T-cell (primary cell): ENCODE measurements at regions not wholly inside any gene's neighbourhood (a gene's known extent, or its start where the extent isn't known, plus 50 kb on each side); places are given as distances from the start of the nearest gene placed in this dataset.
A peak's percentile ranks its signal among the peaks of the same experiment; 100 is the strongest.
"Not testable (repeated sequence)": the region's sequence is repeated elsewhere in the genome, so short reads cannot be mapped to it uniquely, and the experiment has no call there.

Experiments
- ATAC-seq, 4 experiments: fragments of 200-7000 bp in 3 of 4; fragments of 150-1000 bp in 1 of 4; cut with Tn5 transposase; replicated peaks in 1 of 4; 1 replicate in 3 of 4; 2 replicates in 1 of 4; pipeline ENCODE4 v1.10.0; 2021; ENCODE audit warnings: moderate library complexity in 3 of 4, mild to moderate bottlenecking in 2 of 4, moderate number of reproducible peaks in 1 of 4
- CTCF ChIA-PET, 2 donors: fragments of 300-600 bp; sonication (Branson Sonifier 250); formaldehyde crosslinking; loops; one replicate each; lab custom pipeline; 2022; ENCODE audit warnings: antibody characterized with exemption in 2 of 2; lab: Charles Lee
- POLR2A ChIA-PET, 2 donors: fragments of 300-600 bp; sonication (Branson Sonifier 250); formaldehyde crosslinking; loops; one replicate each; lab custom pipeline; 2022; ENCODE audit warnings: antibody characterized with exemption in 2 of 2; lab: Charles Lee
- DNase-seq, 35 experiments: peaks; one replicate each; pipeline versions ENCODE4 v3.0.0 to v3.0.0-alpha.2; 2013 to 2023
- H3K27ac ChIP-seq: one replicate; pipeline ENCODE4 v1.5.1; 2013; ENCODE audit warnings: low read length
- H3K27me3 ChIP-seq, 2 experiments: replicated peaks in 1 of 2; 1 replicate in 1 of 2; 2 replicates in 1 of 2; pipeline versions ENCODE4 v1.6.1 to v1.7.0; 2013; ENCODE audit warnings: low read length in 1 of 2, mixed read lengths in 1 of 2; ENCODE audit not compliant: control insufficient read depth in 2 of 2, insufficient read depth in 2 of 2; ENCODE audit errors: extremely low read depth in 1 of 2
- H3K36me3 ChIP-seq, 2 donors: 1 replicate in 1 of 2; 2 replicates in 1 of 2; pipeline versions ENCODE4 v1.6.1 to v1.7.0; 2013; ENCODE audit warnings: low read length in 1 of 2; ENCODE audit not compliant: control insufficient read depth in 2 of 2, insufficient read depth in 1 of 2; ENCODE audit errors: extremely low read depth in 1 of 2
- H3K4me1 ChIP-seq, 2 experiments: 1 replicate in 1 of 2; 2 replicates in 1 of 2; pipeline versions ENCODE4 v1.6.1 to v1.7.0; 2013; ENCODE audit warnings: low read length in 2 of 2, mixed read lengths in 1 of 2; ENCODE audit not compliant: insufficient read depth in 2 of 2, control insufficient read depth in 1 of 2; ENCODE audit errors: extremely low read depth in 1 of 2
- H3K4me3 ChIP-seq, 2 donors: 1 replicate in 1 of 2; 2 replicates in 1 of 2; pipeline versions ENCODE4 v1.5.1 to v1.7.0; 2013; ENCODE audit warnings: mild to moderate bottlenecking in 2 of 2, low read length in 1 of 2, moderate library complexity in 1 of 2; ENCODE audit not compliant: control insufficient read depth in 1 of 2; ENCODE audit errors: extremely low read depth in 1 of 2
- H3K9me3 ChIP-seq: 2 replicates; pipeline ENCODE4 v1.7.0; 2013
- H3K27ac Mint-ChIP-seq, 2 donors: one replicate each; pipeline ENCODE4 v1.8.0; 2020 to 2021; ENCODE audit warnings: mild to moderate bottlenecking in 2 of 2, mixed read lengths in 2 of 2
- H3K27me3 Mint-ChIP-seq, 2 donors: one replicate each; pipeline ENCODE4 v1.8.0; 2021 to 2022; ENCODE audit warnings: mixed read lengths in 2 of 2
- H3K36me3 Mint-ChIP-seq: one replicate; pipeline ENCODE4 v1.8.0; 2021; ENCODE audit warnings: mixed read lengths
- H3K4me1 Mint-ChIP-seq, 3 donors: one replicate each; pipeline ENCODE4 v1.8.0; 2020 to 2022; ENCODE audit warnings: mixed read lengths in 3 of 3, mild to moderate bottlenecking in 1 of 3
- H3K4me3 Mint-ChIP-seq, 3 donors: one replicate each; pipeline ENCODE4 v1.8.0; 2020 to 2022; ENCODE audit warnings: mild to moderate bottlenecking in 3 of 3, mixed read lengths in 3 of 3, moderate library complexity in 3 of 3
- H3K9me3 Mint-ChIP-seq, 3 donors: one replicate each; pipeline ENCODE4 v1.8.0; 2020 to 2022; ENCODE audit warnings: mixed read lengths in 3 of 3
- WGBS: methylation state at CpG from one replicate; pipeline ENCODE4 v1.1.5; 2013; ENCODE audit warnings: missing lambda C conversion rate; ENCODE audit not compliant: insufficient coverage; 5-methylcytosine and 5-hydroxymethylcytosine counted together

DNA sequence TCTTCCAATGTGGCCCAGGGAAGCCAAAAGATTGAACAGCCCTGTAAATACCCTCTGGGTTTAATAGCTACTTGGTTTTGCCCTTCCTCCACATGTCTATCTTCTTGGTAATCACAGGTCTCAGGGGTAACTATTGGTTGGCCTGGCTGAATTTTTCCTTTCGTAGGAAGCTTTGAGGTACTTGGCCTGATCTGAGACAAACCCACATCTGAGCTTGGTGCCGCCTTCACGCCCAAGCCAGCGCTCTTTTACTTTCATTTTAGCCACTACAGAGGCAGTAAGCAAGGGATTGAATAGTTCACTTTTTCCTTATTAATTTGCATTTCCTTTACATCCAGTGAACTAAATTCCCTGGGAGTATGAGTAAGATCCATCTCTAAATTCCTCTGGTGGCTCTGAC is 397.6 kb upstream of the USP9Y start:
- Histone ChIP-seq H3K9me3 (no peaks in the 10 kb centered on the region), H3K4me1 (no peaks in the 10 kb centered on the region), H3K36me3 (no peaks in the 10 kb centered on the region), H3K27me3 (no peaks in the 10 kb centered on the region), H3K27ac (no peak overlapping the region), H3K4me3 (peak overlapping the region in 1 of 2 donors; percentile 7)
- WGBS = no CpG with 5 or more reads among the region's 4 CpGs
- Mint-ChIP-seq H3K4me1 (peaks cover 0 to 9% (median 0%) of the 10 kb centered on the region in 3 donors), H3K27me3 (no peaks in the 10 kb centered on the region), H3K36me3 (no peaks in the 10 kb centered on the region), H3K9me3 (peaks cover 0 to 7% (median 0%) of the 10 kb centered on the region in 3 donors), H3K27ac (peak overlapping the region in 1 of 2 donors; percentile 78), H3K4me3 (peak overlapping the region in 1 of 3 donors; percentile 72)
- ChIA-PET CTCF (no interaction called here), POLR2A (no interaction called here)
- ATAC-seq = peak in 1 of 4 experiments; percentile 69
- peak in 5 of 35 experiments; percentile 0 to 22 (median 0) for DNase-seq

DNA sequence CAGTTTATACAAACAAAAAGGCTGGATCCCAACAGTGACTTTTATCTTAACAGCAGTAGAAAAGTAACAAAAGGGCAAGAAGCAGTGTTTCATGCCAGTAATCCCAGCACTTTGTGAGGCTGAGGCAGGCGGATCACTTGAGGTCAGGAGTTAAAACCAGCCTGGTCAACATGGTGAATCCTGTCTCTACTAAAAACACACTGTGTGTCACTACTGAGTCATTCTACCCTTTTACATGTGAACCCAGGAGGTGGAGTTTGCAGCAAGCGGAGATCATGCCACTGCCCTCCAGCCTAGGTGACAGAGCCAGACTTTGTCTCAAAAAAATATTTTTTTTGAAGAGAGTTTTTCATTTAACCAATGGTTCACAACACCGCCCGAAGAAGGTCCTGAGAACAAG is 395.6 kb upstream of the USP9Y start:
- no peaks in the 10 kb centered on the region for H3K36me3 ChIP-seq
- no peaks in the 10 kb centered on the region for H3K9me3 ChIP-seq
- POLR2A ChIA-PET = no interaction called here
- Mint-ChIP-seq H3K36me3 (no peaks in the 10 kb centered on the region), H3K9me3 (peaks cover 0 to 7% (median 0%) of the 10 kb centered on the region in 3 donors), H3K4me1 (peaks cover 0 to 9% (median 0%) of the 10 kb centered on the region in 3 donors), H3K27ac (no peak overlapping the region), H3K27me3 (no peaks in the 10 kb centered on the region), H3K4me3 (no peak overlapping the region)
- H3K27ac ChIP-seq = no peak overlapping the region
- CTCF ChIA-PET = no interaction called here
- no peaks in the 10 kb centered on the region for H3K4me1 ChIP-seq
- ATAC-seq (no peak), DNase-seq (no peak)
- no peaks in the 10 kb centered on the region for H3K27me3 ChIP-seq
- 70% methylated on average over 2 of the region's 4 CpGs for WGBS
- no peak overlapping the region for H3K4me3 ChIP-seq

DNA sequence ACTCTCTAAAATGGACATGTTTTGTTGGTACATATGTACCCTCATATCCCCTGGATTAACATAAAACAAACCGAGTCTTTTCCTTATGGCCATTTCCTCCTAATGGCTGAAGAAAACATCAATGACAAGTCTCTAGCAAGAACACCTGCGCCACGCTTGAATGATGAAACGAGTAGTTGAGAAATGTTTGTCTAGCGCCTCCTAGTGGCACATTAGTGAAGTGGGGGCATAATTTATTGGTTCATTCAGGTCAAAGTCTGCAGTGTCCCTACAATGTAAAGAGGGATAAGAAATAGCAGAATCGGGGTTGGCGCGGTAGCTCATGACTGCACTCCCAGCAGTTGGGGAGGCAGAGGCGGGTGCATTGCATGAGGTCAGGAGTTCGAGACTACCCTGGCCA is 391.8 kb upstream of the USP9Y start:
- Histone ChIP-seq H3K4me1 (no peaks in the 10 kb centered on the region), H3K9me3 (no peaks in the 10 kb centered on the region), H3K27me3 (no peaks in the 10 kb centered on the region), H3K4me3 (no peak overlapping the region), H3K36me3 (no peaks in the 10 kb centered on the region), H3K27ac (no peak overlapping the region)
- Mint-ChIP-seq H3K27ac (no peak overlapping the region), H3K9me3 (peaks cover 0 to 7% (median 0%) of the 10 kb centered on the region in 3 donors), H3K36me3 (no peaks in the 10 kb centered on the region), H3K27me3 (no peaks in the 10 kb centered on the region), H3K4me3 (no peak overlapping the region), H3K4me1 (peaks cover 0 to 3% (median 0%) of the 10 kb centered on the region in 3 donors)
- ChIA-PET CTCF (no interaction called here), POLR2A (no interaction called here)
- no CpG with 5 or more reads among the region's 10 CpGs for WGBS
- DNase-seq = peak in 6 of 35 experiments; percentile 0 to 50 (median 1)
- ATAC-seq = no peak

- no peaks in the 10 kb centered on the region for H3K27me3 ChIP-seq
- WGBS = no CpG with 5 or more reads among the region's 5 CpGs
- H3K4me1 ChIP-seq = no peaks in the 10 kb centered on the region
- H3K9me3 ChIP-seq = no peaks in the 10 kb centered on the region
- no peaks in the 10 kb centered on the region for H3K27me3 Mint-ChIP-seq
- CTCF ChIA-PET = no interaction called here
- DNase-seq (no peak), ATAC-seq (no peak)
- H3K4me3 ChIP-seq = no peak overlapping the region
- no peaks in the 10 kb centered on the region for H3K36me3 Mint-ChIP-seq
- H3K27ac Mint-ChIP-seq = no peak overlapping the region
- no peak overlapping the region for H3K27ac ChIP-seq
- no peaks in the 10 kb centered on the region for H3K4me1 Mint-ChIP-seq
- peaks cover 0 to 7% (median 0%) of the 10 kb centered on the region in 3 donors for H3K9me3 Mint-ChIP-seq
- POLR2A ChIA-PET = no interaction called here
- H3K4me3 Mint-ChIP-seq = no peak overlapping the region
- H3K36me3 ChIP-seq = no peaks in the 10 kb centered on the region
Observed at GRCh38 chrY:12310832-12311231, 390.2 kb upstream of the USP9Y start.

GRCh38 chrY:12327751-12328150 is 373.3 kb upstream of the USP9Y start:
- no peak overlapping the region for H3K4me3 Mint-ChIP-seq

DNA sequence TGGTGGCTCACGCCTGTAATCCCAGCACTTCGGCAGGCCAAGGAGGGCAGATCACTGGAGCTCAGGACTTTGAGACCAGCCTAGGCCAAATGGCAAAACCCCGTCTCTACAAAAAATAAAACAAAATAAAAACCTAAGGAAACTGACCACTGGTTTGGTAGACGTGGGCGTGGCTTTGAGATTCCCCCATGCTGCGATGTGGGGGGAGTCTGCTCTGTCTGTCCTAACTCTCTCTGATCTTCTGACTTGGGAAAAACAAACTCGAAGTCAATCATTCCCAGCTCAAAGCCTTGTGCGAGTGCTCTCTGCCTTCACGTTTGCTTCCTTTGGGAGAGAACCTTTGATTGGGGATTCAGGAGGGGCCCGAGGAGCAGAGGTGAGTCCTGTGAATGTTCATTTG is 369.1 kb upstream of the USP9Y start:
- H3K9me3 ChIP-seq, H3K27me3 Mint-ChIP-seq, H3K4me1 ChIP-seq, DNase-seq, H3K9me3 Mint-ChIP-seq, H3K27ac ChIP-seq, ATAC-seq, POLR2A ChIA-PET, H3K27me3 ChIP-seq, H3K27ac Mint-ChIP-seq, H3K4me1 Mint-ChIP-seq, H3K4me3 Mint-ChIP-seq, H3K4me3 ChIP-seq, H3K36me3 ChIP-seq, H3K36me3 Mint-ChIP-seq, CTCF ChIA-PET: not testable (repeated sequence)
- 100% methylated on average over 1 of the region's 10 CpGs for WGBS

More at GRCh38 chrY:12327751-12328150, 373.3 kb upstream of the USP9Y start:
- Histone ChIP-seq H3K4me1 (no peaks in the 10 kb centered on the region), H3K9me3 (no peaks in the 10 kb centered on the region), H3K36me3 (no peaks in the 10 kb centered on the region), H3K27me3 (no peaks in the 10 kb centered on the region), H3K4me3 (no peak overlapping the region), H3K27ac (no peak overlapping the region)
- DNase-seq (no peak), ATAC-seq (no peak)
- Mint-ChIP-seq H3K27me3 (no peaks in the 10 kb centered on the region), H3K9me3 (no peaks in the 10 kb centered on the region), H3K27ac (no peak overlapping the region), H3K36me3 (no peaks in the 10 kb centered on the region), H3K4me1 (no peaks in the 10 kb centered on the region)
- ChIA-PET CTCF (no interaction called here), POLR2A (no interaction called here)
- 81% methylated on average over 3 of the region's 7 CpGs for WGBS

GRCh38 chrY:12343211-12343610 is 357.8 kb upstream of the USP9Y start:
- no peaks in the 10 kb centered on the region for H3K36me3 ChIP-seq
- CTCF ChIA-PET = no interaction called here
- no peaks in the 10 kb centered on the region for H3K4me1 Mint-ChIP-seq
- H3K4me3 ChIP-seq = no peak overlapping the region
- H3K27me3 ChIP-seq = no peaks in the 10 kb centered on the region
- ATAC-seq (no peak), DNase-seq (no peak)
- peaks cover 0 to 5% (median 0%) of the 10 kb centered on the region in 3 donors for H3K9me3 Mint-ChIP-seq
- H3K4me3 Mint-ChIP-seq = no peak overlapping the region
- H3K36me3 Mint-ChIP-seq = no peaks in the 10 kb centered on the region
- peaks cover 0 to 2% of the 10 kb centered on the region in 2 donors for H3K27me3 Mint-ChIP-seq
- H3K4me1 ChIP-seq = no peaks in the 10 kb centered on the region
- no peak overlapping the region for H3K27ac Mint-ChIP-seq
- no CpG with 5 or more reads among the region's 4 CpGs for WGBS
- H3K9me3 ChIP-seq = no peaks in the 10 kb centered on the region
- no peak overlapping the region for H3K27ac ChIP-seq
- POLR2A ChIA-PET = no interaction called here
